Kidney (tissue), 13 donors: ENCODE measurements at regions not wholly inside any gene's neighbourhood (a gene's known extent, or its start where the extent isn't known, plus 50 kb on each side); places are given as distances from the start of the nearest gene placed in this dataset.

Source experiments
- DNase-seq, 5 donors: peaks; one replicate each; pipeline ENCODE4 v3.0.0-alpha.2; 2013 to 2020
- FAIRE-seq: peaks from 2 replicates; lab custom pipeline; 2012; peaks lifted over from hg19 to GRCh38; lab: Jason Lieb, UNC
- H3K27ac ChIP-seq, 2 donors: one replicate each; pipeline ENCODE4 v1.7.0; 2013; ENCODE audit warnings: low read depth in 2 of 2, low read length in 2 of 2, inconsistent platforms in 1 of 2
- H3K27me3 ChIP-seq: one replicate; pipeline ENCODE4 v1.7.1; 2013; ENCODE audit warnings: low read length, inconsistent platforms; ENCODE audit not compliant: control insufficient read depth, insufficient read depth
- H3K36me3 ChIP-seq, 3 donors: one replicate each; pipeline versions ENCODE4 v1.7.0 to v1.7.1; 2013; ENCODE audit warnings: low read length in 3 of 3, control low read depth in 1 of 3, inconsistent platforms in 1 of 3; ENCODE audit not compliant: insufficient read depth in 3 of 3, control insufficient read depth in 2 of 3
- H3K4me1 ChIP-seq, 3 donors: one replicate each; pipeline versions ENCODE4 v1.7.0 to v1.7.1; 2013; ENCODE audit warnings: low read length in 3 of 3, inconsistent platforms in 1 of 3, low read depth in 1 of 3; ENCODE audit not compliant: control insufficient read depth in 2 of 3, insufficient read depth in 2 of 3
- H3K4me3 ChIP-seq, 3 donors: one replicate each; pipeline versions ENCODE4 v1.7.0 to v1.8.1; 2013; ENCODE audit warnings: low read length in 3 of 3, control low read depth in 1 of 3, inconsistent platforms in 1 of 3
- H3K9ac ChIP-seq, 3 donors: one replicate each; pipeline versions ENCODE4 v1.7.0 to v1.7.1; 2013; ENCODE audit warnings: low read length in 3 of 3, control low read depth in 1 of 3, inconsistent platforms in 1 of 3
- H3K9me3 ChIP-seq, 3 donors: one replicate each; pipeline versions ENCODE4 v1.7.0 to v1.7.1; 2013; ENCODE audit warnings: low read length in 3 of 3, control low read depth in 1 of 3, inconsistent platforms in 1 of 3; ENCODE audit not compliant: control insufficient read depth in 2 of 3, insufficient read depth in 1 of 3
- intact Hi-C: fragments of 100-400 bp; cut with DNase I; formaldehyde crosslinking; loops from one replicate; pipeline ENCODE4 v1.11.1; 2022
- TF ChIP-seq, protein P1 (sequence below): IDR thresholded peaks from 3 replicates; pipeline ENCODE4 v1.5.1; 2012; ENCODE audit warnings: mild to moderate bottlenecking, moderate library complexity, borderline replicate concordance; ENCODE audit not compliant: insufficient read depth; ENCODE audit errors: extremely low read depth
- donor health status: control.
- donor health status: control.
- donor health status: control.
- donor health status: control.
- donor health status: control.
- donor health status: DM: yes; HTN: yes; CAD: no.
- donor health status: Normal renal cell carcinoma (clear cell type).

- no peak overlapping the region for H3K9ac ChIP-seq
- H3K36me3 ChIP-seq = no peaks in the 10 kb centered on the region
- TF ChIP-seq, protein P1, sequence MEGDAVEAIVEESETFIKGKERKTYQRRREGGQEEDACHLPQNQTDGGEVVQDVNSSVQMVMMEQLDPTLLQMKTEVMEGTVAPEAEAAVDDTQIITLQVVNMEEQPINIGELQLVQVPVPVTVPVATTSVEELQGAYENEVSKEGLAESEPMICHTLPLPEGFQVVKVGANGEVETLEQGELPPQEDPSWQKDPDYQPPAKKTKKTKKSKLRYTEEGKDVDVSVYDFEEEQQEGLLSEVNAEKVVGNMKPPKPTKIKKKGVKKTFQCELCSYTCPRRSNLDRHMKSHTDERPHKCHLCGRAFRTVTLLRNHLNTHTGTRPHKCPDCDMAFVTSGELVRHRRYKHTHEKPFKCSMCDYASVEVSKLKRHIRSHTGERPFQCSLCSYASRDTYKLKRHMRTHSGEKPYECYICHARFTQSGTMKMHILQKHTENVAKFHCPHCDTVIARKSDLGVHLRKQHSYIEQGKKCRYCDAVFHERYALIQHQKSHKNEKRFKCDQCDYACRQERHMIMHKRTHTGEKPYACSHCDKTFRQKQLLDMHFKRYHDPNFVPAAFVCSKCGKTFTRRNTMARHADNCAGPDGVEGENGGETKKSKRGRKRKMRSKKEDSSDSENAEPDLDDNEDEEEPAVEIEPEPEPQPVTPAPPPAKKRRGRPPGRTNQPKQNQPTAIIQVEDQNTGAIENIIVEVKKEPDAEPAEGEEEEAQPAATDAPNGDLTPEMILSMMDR = no peak
- FAIRE-seq (no peak), DNase-seq (no peak)
- H3K27ac ChIP-seq = no peak overlapping the region
- no peak overlapping the region for H3K4me3 ChIP-seq
- H3K27me3 ChIP-seq = no peaks in the 10 kb centered on the region
- intact Hi-C loops = no loop called here
- no peaks in the 10 kb centered on the region for H3K9me3 ChIP-seq
- peaks cover 0 to 7% (median 4%) of the 10 kb centered on the region in 3 donors for H3K4me1 ChIP-seq
Measured at GRCh38 chr13:106377931-106378662, 157.4 kb downstream of the EFNB2 start.

GRCh38 chr13:106377341-106377740 is 158.1 kb downstream of the EFNB2 start:
- Histone ChIP-seq H3K4me3 (no peak overlapping the region), H3K27me3 (no peaks in the 10 kb centered on the region), H3K27ac (no peak overlapping the region), H3K9me3 (no peaks in the 10 kb centered on the region), H3K4me1 (peaks cover 0 to 7% (median 4%) of the 10 kb centered on the region in 3 donors), H3K36me3 (no peaks in the 10 kb centered on the region), H3K9ac (no peak overlapping the region)
- FAIRE-seq (no peak), DNase-seq (no peak)
- intact Hi-C loops = no loop called here
- TF ChIP-seq, protein P1 = no peak

DNA sequence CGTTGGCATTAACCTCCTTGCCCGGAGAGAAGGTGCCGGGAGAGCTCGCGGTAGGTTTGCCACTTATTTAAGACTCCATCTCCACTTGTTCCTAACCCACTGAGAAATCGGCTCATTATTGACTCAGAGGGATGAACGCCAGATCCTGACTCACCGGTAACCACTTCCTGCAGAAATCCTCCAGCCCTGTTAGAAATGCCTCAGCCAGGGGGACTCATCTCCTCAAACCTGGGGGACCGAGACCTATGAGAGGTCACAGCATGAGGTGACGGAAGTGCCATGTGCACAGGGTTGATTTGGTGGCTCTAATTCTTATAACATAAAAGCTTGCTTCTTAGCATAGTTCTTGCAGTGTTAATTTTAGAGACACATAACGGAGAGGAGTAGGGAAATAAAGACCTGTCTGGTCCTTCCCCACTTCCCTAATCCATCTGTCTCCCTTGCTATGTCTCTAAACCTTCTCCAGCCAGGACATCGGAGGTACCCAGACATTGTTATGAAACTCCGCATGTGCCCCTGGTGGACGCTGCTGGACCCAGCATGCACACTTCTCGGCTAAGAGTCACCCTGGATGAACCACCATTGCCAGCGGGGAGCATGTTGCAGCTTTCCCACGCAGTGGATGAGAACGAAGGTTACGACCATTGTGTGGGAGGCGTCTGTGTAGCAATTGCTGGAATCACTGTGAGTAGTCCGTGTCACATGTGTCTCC is 158.9 kb downstream of the EFNB2 start:
- no peaks in the 10 kb centered on the region for H3K27me3 ChIP-seq
- DNase-seq (peak in 2 of 5 donors; percentile 33 to 65), FAIRE-seq (no peak)
- intact Hi-C loops = no loop called here
- H3K9me3 ChIP-seq = no peaks in the 10 kb centered on the region
- peaks cover 0 to 7% (median 4%) of the 10 kb centered on the region in 3 donors for H3K4me1 ChIP-seq
- no peak overlapping the region for H3K9ac ChIP-seq
- H3K27ac ChIP-seq = no peak overlapping the region
- H3K4me3 ChIP-seq = no peak overlapping the region
- TF ChIP-seq, protein P1 = no peak
- no peaks in the 10 kb centered on the region for H3K36me3 ChIP-seq
